Mesendoderm (in vitro differentiated cells): ENCODE measurements at regions not wholly inside any gene's neighbourhood (a gene's known extent, or its start where the extent isn't known, plus 50 kb on each side); places are given as distances from the start of the nearest gene placed in this dataset.

Experiments used
- DNase-seq: peaks from one replicate; pipeline ENCODE4 v3.0.0; 2013
- H2AK5ac ChIP-seq: 2 replicates; pipeline ENCODE4 v1.6.1; 2013; ENCODE audit warnings: low read length, inconsistent platforms
- H2BK120ac ChIP-seq: 2 replicates; pipeline ENCODE4 v1.6.1; 2013; ENCODE audit warnings: low read depth, mild to moderate bottlenecking, low read length, moderate library complexity, mixed read lengths
- H2BK15ac ChIP-seq: replicated peaks from 2 replicates; pipeline ENCODE4 v1.6.1; 2013; ENCODE audit warnings: low read depth, mild to moderate bottlenecking, moderate library complexity
- H2BK5ac ChIP-seq: 2 replicates; pipeline ENCODE4 v1.6.1; 2013; ENCODE audit warnings: low read length, inconsistent platforms
- H3K18ac ChIP-seq: 2 replicates; pipeline ENCODE4 v1.6.1; 2013; ENCODE audit warnings: mild to moderate bottlenecking, low read length, mixed read lengths
- H3K23ac ChIP-seq: one replicate; pipeline ENCODE4 v1.6.1; 2013; ENCODE audit warnings: low read length
- H3K27ac ChIP-seq: 2 replicates; pipeline ENCODE4 v1.5.1; 2013; ENCODE audit warnings: low read depth, mild to moderate bottlenecking, inconsistent platforms, low read length, moderate library complexity
- H3K27me3 ChIP-seq: 2 replicates; pipeline ENCODE4 v1.6.1; 2013; ENCODE audit warnings: low read length, control low read depth, mild to moderate bottlenecking, inconsistent platforms; ENCODE audit not compliant: insufficient read depth, poor library complexity
- H3K36me3 ChIP-seq: 2 replicates; pipeline ENCODE4 v1.6.1; 2013; ENCODE audit warnings: low read length, inconsistent platforms; ENCODE audit not compliant: control insufficient read depth, insufficient read depth
- H3K4ac ChIP-seq: one replicate; pipeline ENCODE4 v1.6.1; 2013; ENCODE audit warnings: low read depth, mild to moderate bottlenecking, low read length, moderate library complexity
- H3K4me1 ChIP-seq: 2 replicates; pipeline ENCODE4 v1.6.1; 2013; ENCODE audit warnings: low read depth, low read length, inconsistent platforms; ENCODE audit not compliant: control insufficient read depth
- H3K4me2 ChIP-seq: 2 replicates; pipeline ENCODE4 v1.6.1; 2013; ENCODE audit warnings: low read length
- H3K4me3 ChIP-seq: 2 replicates; pipeline ENCODE4 v1.5.1; 2013; ENCODE audit warnings: mild to moderate bottlenecking, low read length
- H3K56ac ChIP-seq: one replicate; pipeline ENCODE4 v1.6.1; 2013; ENCODE audit warnings: low read length
- H3K79me1 ChIP-seq: 2 replicates; pipeline ENCODE4 v1.6.1; 2013; ENCODE audit warnings: low read length, inconsistent platforms
- H3K79me2 ChIP-seq: 2 replicates; pipeline ENCODE4 v1.6.1; 2013; ENCODE audit warnings: mild to moderate bottlenecking, low read length; ENCODE audit not compliant: control insufficient read depth, insufficient read depth
- H3K9ac ChIP-seq: 2 replicates; pipeline ENCODE4 v1.6.1; 2013; ENCODE audit warnings: low read length, inconsistent platforms
- H4K5ac ChIP-seq: one replicate; pipeline ENCODE4 v1.6.1; 2013; ENCODE audit warnings: low read length
- H4K8ac ChIP-seq: one replicate; pipeline ENCODE4 v1.6.1; 2013; ENCODE audit warnings: low read depth, mild to moderate bottlenecking, control low read depth, low read length, moderate library complexity
- WGBS: extraction: QIAGEN DNeasy Blood & Tissue Kit; methylation state at CpG from one replicate; pipeline ENCODE4 v1.1.7; 2013; ENCODE audit warnings: low lambda C conversion rate, missing lambda C conversion rate; ENCODE audit not compliant: insufficient coverage; ENCODE audit errors: extremely low coverage; 5-methylcytosine and 5-hydroxymethylcytosine counted together

DNA sequence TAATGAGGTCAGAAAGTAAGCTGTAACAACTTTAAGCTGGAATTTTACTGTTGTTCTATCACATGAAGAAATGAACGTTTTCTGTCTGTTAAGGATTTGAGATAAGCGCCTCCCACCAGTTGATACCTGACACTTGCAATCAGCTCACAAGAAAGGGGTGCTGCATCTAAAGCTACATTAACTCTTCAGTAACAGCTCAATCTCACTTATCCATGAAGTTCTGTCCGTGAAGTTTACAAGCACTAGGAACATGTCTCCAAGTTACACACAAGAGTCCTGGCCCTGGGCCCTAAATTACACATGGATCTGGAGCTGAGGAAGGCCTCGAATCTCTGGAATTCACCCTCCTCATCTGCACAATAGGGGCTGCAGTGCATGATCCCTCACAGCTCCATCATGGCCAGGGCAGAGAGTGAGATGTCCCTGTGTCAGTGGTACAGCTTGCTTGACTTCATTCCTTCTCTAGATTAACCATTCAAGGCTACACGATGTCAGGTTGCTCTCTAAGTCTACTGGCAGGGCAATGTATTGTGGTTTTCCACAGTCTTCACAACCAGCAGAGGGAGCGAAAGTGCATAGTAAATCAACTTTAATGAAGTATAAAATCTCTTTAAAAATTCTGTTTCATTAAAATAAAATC is 182.4 kb upstream of the MCHR2 start:
- H2BK5ac ChIP-seq = no peak overlapping the region
- H3K4me2 ChIP-seq = no peak overlapping the region
- H3K18ac ChIP-seq = no peak overlapping the region
- no peak overlapping the region for H3K23ac ChIP-seq
- H3K9ac ChIP-seq = no peak overlapping the region
- no peaks in the 10 kb centered on the region for H3K79me2 ChIP-seq
- H3K79me1 ChIP-seq = no peaks in the 10 kb centered on the region
- no peak overlapping the region for H3K4me3 ChIP-seq
- WGBS = no CpG with 5 or more reads among the region's 6 CpGs
- H3K4ac ChIP-seq = no peak overlapping the region
- no peak overlapping the region for H4K5ac ChIP-seq
- no peaks in the 10 kb centered on the region for H3K36me3 ChIP-seq
- H2BK120ac ChIP-seq = no peak overlapping the region
- no peak overlapping the region for H2AK5ac ChIP-seq
- H4K8ac ChIP-seq = no peak overlapping the region
- H3K27ac ChIP-seq = no peak overlapping the region
- peaks cover 3% of the 10 kb centered on the region for H3K4me1 ChIP-seq
- H2BK15ac ChIP-seq = no peak overlapping the region
- no peaks in the 10 kb centered on the region for H3K27me3 ChIP-seq
- no peak overlapping the region for H3K56ac ChIP-seq
- peak; percentile 64 for DNase-seq

DNA sequence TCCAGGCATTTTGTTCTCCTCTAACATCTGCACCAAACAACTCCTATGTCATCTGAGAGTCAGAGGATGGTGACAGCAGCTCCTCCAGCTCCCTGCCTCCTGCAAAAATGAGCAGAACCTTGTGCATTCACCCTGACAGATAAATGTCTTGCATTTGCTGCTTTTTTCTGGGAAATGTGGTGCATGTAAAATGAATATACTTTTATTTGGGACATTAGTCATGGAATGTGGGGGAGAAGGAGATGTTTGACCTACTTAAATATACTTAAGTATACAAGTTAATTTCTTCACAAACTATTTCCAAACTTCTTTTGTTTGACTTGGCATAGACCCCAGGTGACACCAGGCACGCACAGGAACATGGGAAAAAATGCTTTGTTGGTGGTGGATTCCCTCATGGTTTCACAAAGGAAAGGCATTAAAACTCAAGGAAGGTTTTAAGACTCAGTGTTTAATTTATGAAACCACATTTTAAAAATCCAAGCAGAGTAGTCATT is 181.8 kb upstream of the MCHR2 start:
- H4K8ac ChIP-seq = no peak overlapping the region
- H3K27me3 ChIP-seq = no peaks in the 10 kb centered on the region
- no peak overlapping the region for H3K27ac ChIP-seq
- H4K5ac ChIP-seq = no peak overlapping the region
- WGBS = no CpG with 5 or more reads among the region's 1 CpG
- H2BK5ac ChIP-seq = no peak overlapping the region
- no peaks in the 10 kb centered on the region for H3K36me3 ChIP-seq
- no peak overlapping the region for H2BK15ac ChIP-seq
- no peaks in the 10 kb centered on the region for H3K79me1 ChIP-seq
- no peak overlapping the region for H3K4me2 ChIP-seq
- H3K9ac ChIP-seq = no peak overlapping the region
- no peak overlapping the region for H2BK120ac ChIP-seq
- H2AK5ac ChIP-seq = no peak overlapping the region
- H3K18ac ChIP-seq = no peak overlapping the region
- no peak overlapping the region for H3K56ac ChIP-seq
- no peak overlapping the region for H3K4ac ChIP-seq
- no peak overlapping the region for H3K4me3 ChIP-seq
- H3K4me1 ChIP-seq = peaks cover 3% of the 10 kb centered on the region
- H3K79me2 ChIP-seq = no peaks in the 10 kb centered on the region
- H3K23ac ChIP-seq = no peak overlapping the region
- DNase-seq = no peak

DNA sequence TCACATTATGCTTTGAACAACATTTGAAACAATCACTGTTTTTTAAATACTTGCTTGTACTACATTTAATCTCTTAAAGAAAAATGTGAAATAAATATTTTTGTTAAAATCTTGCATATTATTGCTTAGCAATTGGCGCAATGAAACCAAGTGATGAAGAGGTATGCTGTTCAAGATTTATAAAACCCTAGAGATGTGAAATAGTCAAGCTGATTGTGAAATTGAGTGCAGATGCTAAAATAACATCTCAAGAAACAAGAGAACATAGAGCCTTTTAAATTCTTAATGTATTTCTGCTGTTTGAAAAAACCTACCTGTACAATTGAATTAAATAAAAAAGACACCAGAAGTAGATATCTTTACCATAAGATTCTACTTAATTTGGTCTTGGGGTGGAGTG is 179.2 kb upstream of the MCHR2 start:
- no peak overlapping the region for H3K56ac ChIP-seq

DNA sequence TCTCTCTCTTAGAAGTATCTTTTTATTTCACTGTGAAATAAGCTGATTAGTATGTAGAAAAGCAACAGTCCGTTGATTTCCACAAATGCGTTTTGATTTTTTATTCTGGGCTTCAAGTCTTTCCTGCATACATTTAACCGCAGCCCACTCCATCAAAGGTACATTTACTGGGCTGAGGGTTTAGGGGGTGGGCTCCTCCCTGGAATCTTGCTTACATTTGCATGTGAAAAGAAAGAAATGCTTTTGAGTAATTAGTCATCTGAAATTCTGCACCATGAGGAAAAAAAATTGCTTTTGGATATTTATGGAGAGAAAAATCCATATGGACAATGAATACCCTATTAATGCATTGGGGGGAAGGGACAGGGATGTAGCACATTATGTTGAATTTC is 178.3 kb upstream of the MCHR2 start:
- WGBS = no CpG with 5 or more reads among the region's 3 CpGs
- DNase-seq = no peak
- H3K4me3 ChIP-seq = no peak overlapping the region
- H3K27ac ChIP-seq = no peak overlapping the region
- H3K27me3 ChIP-seq = no peaks in the 10 kb centered on the region
- H3K56ac ChIP-seq = no peak overlapping the region
- peaks cover 5% of the 10 kb centered on the region for H3K4me1 ChIP-seq
- no peaks in the 10 kb centered on the region for H3K79me2 ChIP-seq
- H3K9ac ChIP-seq = no peak overlapping the region
- H3K23ac ChIP-seq = no peak overlapping the region
- H3K18ac ChIP-seq = no peak overlapping the region
- no peaks in the 10 kb centered on the region for H3K79me1 ChIP-seq
- H3K4me2 ChIP-seq = no peak overlapping the region
- no peak overlapping the region for H2BK15ac ChIP-seq
- H4K8ac ChIP-seq = no peak overlapping the region
- H2BK120ac ChIP-seq = no peak overlapping the region
- H3K36me3 ChIP-seq = no peaks in the 10 kb centered on the region
- H2AK5ac ChIP-seq = no peak overlapping the region
- H4K5ac ChIP-seq = no peak overlapping the region
- H3K4ac ChIP-seq = no peak overlapping the region
- no peak overlapping the region for H2BK5ac ChIP-seq

More for the DNA sequence above, 179.2 kb upstream of the MCHR2 start:
- Histone ChIP-seq H2BK15ac (no peak overlapping the region), H2AK5ac (no peak overlapping the region), H3K4ac (no peak overlapping the region), H2BK5ac (no peak overlapping the region), H3K27me3 (no peaks in the 10 kb centered on the region), H3K9ac (no peak overlapping the region), H3K79me1 (no peaks in the 10 kb centered on the region), H3K79me2 (no peaks in the 10 kb centered on the region), H3K27ac (no peak overlapping the region), H3K36me3 (no peaks in the 10 kb centered on the region), H2BK120ac (no peak overlapping the region), H3K4me1 (peaks cover 3% of the 10 kb centered on the region), H4K5ac (no peak overlapping the region), H3K4me2 (no peak overlapping the region), H3K23ac (no peak overlapping the region), H4K8ac (no peak overlapping the region), H3K4me3 (no peak overlapping the region), H3K18ac (no peak overlapping the region)
- no peak for DNase-seq
- no CpG with 5 or more reads among the region's 1 CpG for WGBS

DNA sequence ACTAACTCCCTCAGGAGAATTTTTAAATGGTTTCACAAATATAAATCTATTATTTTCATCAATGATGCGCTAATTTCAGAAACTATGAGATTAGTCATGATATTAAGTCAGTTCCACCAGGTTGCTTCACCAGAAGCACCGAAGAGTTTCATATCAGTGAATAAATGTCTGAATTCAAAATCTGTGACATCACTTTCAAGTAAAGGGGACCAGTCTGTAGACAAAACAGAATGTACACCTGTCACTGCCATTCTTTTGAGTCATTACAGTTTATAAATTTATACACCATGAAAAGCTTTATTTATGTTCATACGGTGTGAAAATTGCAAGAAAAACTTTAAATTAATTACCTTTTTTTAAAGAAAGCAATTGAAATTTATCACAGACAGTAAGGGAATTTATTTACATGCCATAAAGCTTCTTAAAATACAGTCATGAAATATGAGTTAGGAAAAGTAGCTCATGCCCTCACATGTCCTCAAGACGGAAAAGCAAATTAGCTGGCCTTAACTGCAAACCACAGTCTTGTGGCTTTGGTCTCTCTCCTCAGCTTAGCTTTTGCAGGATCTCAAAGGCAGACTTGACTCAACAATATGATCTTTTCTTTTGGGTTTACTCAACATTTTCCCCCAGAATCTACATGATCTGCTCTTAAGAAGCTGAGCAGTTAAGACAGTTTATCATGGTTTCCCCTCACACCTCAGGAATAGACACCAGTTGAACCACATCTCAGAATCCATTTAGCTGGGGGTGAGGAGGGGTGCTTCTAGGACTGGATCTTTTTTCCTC is 177.7 kb upstream of the MCHR2 start:
- Histone ChIP-seq H3K9ac (no peak overlapping the region), H2BK15ac (no peak overlapping the region), H4K5ac (no peak overlapping the region), H3K27me3 (no peaks in the 10 kb centered on the region), H3K4me2 (no peak overlapping the region), H2AK5ac (no peak overlapping the region), H3K56ac (no peak overlapping the region), H3K4ac (no peak overlapping the region), H3K4me3 (no peak overlapping the region), H4K8ac (no peak overlapping the region), H3K79me2 (no peaks in the 10 kb centered on the region), H3K79me1 (no peaks in the 10 kb centered on the region), H2BK120ac (no peak overlapping the region), H3K23ac (no peak overlapping the region), H3K36me3 (no peaks in the 10 kb centered on the region), H3K4me1 (peaks cover 7% of the 10 kb centered on the region), H2BK5ac (no peak overlapping the region), H3K27ac (no peak overlapping the region), H3K18ac (no peak overlapping the region)
- WGBS = no CpG with 5 or more reads among the region's 4 CpGs
- no peak for DNase-seq
